Tibial artery (tissue), 4 donors: ENCODE measurements at regions not wholly inside any gene's neighbourhood (a gene's known extent, or its start where the extent isn't known, plus 50 kb on each side); places are given as distances from the start of the nearest gene placed in this dataset.

Experiments used
- DNase-seq, 2 donors: peaks; one replicate each; pipeline ENCODE4 v3.0.0-alpha.2; 2019
- H3K27ac ChIP-seq, 2 donors: fragments of 200-600 bp; sonication (generic) in 1 of 2; 1 replicate in 1 of 2; 2 replicates in 1 of 2; pipeline ENCODE4 v1.5.1; 2018 to 2019; ENCODE audit warnings: mild to moderate bottlenecking in 1 of 2
- H3K27me3 ChIP-seq, 2 donors: fragments of 200-600 bp; sonication (generic) in 1 of 2; one replicate each; pipeline versions ENCODE4 v1.5.1 to v1.6.0; 2016 to 2019
- H3K36me3 ChIP-seq, 3 donors: fragments of 200-600 bp; sonication (generic) in 2 of 3; one replicate each; pipeline ENCODE4 v1.5.1; 2016 to 2019; ENCODE audit warnings: mild to moderate bottlenecking in 2 of 3
- H3K4me1 ChIP-seq, 4 donors: fragments of 200-600 bp; sonication (generic) in 2 of 4; 1 replicate in 3 of 4; 2 replicates in 1 of 4; pipeline ENCODE4 v1.5.1; 2016 to 2019
- H3K4me3 ChIP-seq, 2 donors: fragments of 200-600 bp; sonication (generic) in 1 of 2; 1 replicate in 1 of 2; 2 replicates in 1 of 2; pipeline ENCODE4 v1.5.1; 2018 to 2019; ENCODE audit warnings: mild to moderate bottlenecking in 2 of 2
- H3K9me3 ChIP-seq, 3 donors: fragments of 200-600 bp; sonication (generic) in 1 of 3; one replicate each; pipeline ENCODE4 v1.5.1; 2016 to 2019
- CTCF ChIP-seq, 2 experiments: fragments of 200-600 bp in 1 of 2; fragments of 450-650 bp in 1 of 2; IDR thresholded peaks; one replicate each; pipeline ENCODE4 v1.5.1; 2017 to 2019; ENCODE audit warnings: antibody characterized with exemption in 2 of 2, mild to moderate bottlenecking in 1 of 2, moderate library complexity in 1 of 2
- intact Hi-C: fragments of 100-400 bp; cut with DNase I; formaldehyde crosslinking; loops from one replicate; pipeline ENCODE4 v1.15.0; 2023; ENCODE audit warnings: low total_unique reads

DNA sequence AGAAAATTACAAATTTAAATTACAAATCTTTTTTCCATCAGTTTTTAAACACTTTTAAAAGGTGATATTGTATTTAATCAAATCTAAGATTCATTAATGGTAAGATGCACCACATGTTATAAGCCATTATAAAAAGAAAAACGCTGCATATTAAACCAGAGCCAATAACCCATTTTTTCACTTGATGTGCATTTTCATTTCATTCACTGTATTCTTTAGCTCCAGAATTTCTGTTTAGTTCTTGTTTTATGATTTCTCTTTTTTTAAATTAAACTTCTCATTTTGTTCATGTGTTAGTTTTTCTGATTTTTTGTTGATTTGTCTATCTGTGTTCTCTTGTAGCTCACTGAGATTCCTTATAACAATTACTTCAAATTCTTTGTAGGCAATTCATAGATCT lies 62.4 kb upstream of the MBOAT2 start:
- Histone ChIP-seq H3K4me1 (no peaks in the 10 kb centered on the region), H3K9me3 (peaks cover 0 to 39% (median 25%) of the 10 kb centered on the region in 3 donors), H3K36me3 (no peaks in the 10 kb centered on the region), H3K4me3 (no peak overlapping the region), H3K27me3 (no peaks in the 10 kb centered on the region), H3K27ac (no peak overlapping the region)
- DNase-seq: no peak
- TF ChIP-seq CTCF (IDR thresholded peaks at IDR 0.05): no peak
- intact Hi-C loops: no loop called here

DNA sequence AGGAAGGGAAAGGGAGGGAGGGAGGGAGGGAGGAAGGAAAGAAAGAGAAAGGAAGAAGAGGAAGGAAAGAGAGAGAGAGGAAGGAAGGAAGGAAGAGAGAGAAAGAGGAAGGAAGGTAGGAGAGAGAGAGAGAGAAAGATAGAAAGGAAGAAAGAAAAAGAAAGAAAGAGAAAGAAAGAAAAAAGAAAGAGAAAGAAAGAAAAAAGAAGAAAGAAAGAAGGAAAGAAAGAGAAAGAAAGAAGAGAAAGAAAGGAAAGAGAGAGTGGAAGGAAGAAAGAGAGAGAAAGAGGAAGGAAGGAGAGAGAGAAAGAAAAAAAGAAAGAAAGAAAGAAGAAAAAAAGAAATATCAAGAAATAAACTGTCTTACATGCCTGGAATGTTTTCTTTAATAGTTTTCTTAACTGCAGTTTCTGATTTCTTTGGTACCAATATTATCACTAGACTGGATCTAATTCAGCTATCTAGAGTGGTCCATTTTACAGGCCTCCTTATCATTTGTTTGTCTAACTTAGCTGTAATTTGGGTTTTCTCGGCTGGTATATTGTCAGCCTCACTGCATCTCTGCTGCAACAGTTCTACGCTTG lies 59.6 kb upstream of the MBOAT2 start:
- TF ChIP-seq CTCF (IDR thresholded peaks at IDR 0.05): no peak
- DNase-seq: no peak
- no peak overlapping the region for H3K4me3 ChIP-seq
- intact Hi-C loops: no loop called here
- no peak overlapping the region for H3K27ac ChIP-seq
- H3K9me3 ChIP-seq: peaks cover 0 to 32% (median 23%) of the 10 kb centered on the region in 3 donors
- no peaks in the 10 kb centered on the region for H3K27me3 ChIP-seq
- H3K4me1 ChIP-seq: no peaks in the 10 kb centered on the region
- H3K36me3 ChIP-seq: no peaks in the 10 kb centered on the region

GRCh38 chr2:9060819-9061218 lies 57.3 kb upstream of the MBOAT2 start:
- no peak for DNase-seq
- Histone ChIP-seq H3K9me3 (peaks cover 0 to 16% (median 8%) of the 10 kb centered on the region in 3 donors), H3K36me3 (no peaks in the 10 kb centered on the region), H3K4me1 (no peaks in the 10 kb centered on the region), H3K27ac (no peak overlapping the region), H3K27me3 (no peaks in the 10 kb centered on the region), H3K4me3 (no peak overlapping the region)
- intact Hi-C loops: no loop called here
- no peak for TF ChIP-seq CTCF (IDR thresholded peaks at IDR 0.05)

DNA sequence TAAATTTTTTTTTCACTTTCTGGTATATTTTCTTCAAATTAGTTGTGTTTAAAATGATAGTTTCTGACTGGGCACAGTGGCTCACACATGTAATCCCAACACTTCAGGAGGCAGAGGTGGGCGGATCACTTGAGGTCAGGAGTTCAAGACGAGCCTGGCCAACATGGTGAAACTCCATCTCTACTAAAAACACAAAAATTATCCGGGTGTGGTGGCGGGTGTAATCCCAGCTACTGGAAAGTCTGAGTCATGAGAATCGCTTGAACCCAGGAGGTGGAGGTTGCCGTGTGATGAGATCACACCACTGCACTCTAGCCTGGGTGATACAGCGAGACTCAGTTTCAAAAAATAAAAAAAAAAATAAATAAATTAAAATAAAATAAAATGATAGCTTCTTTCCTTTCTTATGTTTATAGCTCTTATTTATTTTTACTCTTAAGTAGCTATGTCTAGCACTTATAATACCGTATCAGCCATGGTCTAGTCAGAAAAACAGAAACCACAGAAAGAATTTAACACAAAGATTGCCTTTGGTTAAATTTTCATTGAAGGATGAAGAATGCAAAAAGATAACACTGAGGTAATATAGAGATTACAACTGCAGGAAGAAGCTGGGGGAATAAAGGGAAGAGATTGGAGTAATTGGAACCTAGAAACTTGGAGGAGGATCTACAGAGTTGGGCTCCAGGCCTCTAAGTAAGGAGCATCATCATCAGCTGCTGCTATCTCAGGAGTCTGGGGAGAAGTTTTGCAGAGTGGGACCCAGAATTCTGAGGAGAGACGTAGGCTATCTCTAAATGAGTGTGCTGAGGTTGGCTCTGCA lies 54.7 kb upstream of the MBOAT2 start:
- H3K27ac ChIP-seq: no peak overlapping the region
- H3K27me3 ChIP-seq: no peaks in the 10 kb centered on the region
- intact Hi-C loops: no loop called here
- H3K9me3 ChIP-seq: no peaks in the 10 kb centered on the region
- TF ChIP-seq CTCF (IDR thresholded peaks at IDR 0.05): no peak
- DNase-seq: no peak
- H3K4me1 ChIP-seq: no peaks in the 10 kb centered on the region
- no peaks in the 10 kb centered on the region for H3K36me3 ChIP-seq
- H3K4me3 ChIP-seq: no peak overlapping the region

DNA sequence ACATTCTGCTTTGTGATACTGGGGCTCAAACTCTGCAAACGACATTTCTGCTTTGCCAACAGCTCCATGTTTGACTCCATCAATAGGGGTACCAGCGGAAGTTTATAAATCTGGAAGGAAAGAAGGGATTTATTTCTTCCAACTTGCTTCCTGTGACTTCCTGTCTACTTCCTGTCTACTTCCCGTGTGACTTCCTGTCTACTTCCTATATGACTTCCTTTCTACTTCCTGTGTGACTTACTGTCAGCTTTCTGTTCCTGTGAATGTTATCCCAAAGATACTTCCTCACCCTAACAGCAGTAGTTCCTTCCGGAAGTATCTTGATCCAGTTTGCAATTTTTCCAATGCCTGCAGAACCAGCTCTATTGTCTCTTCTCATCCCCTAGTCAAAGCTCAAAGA lies 52.0 kb upstream of the MBOAT2 start:
- no peak for DNase-seq
- H3K27ac ChIP-seq: no peak overlapping the region
- H3K4me3 ChIP-seq: no peak overlapping the region
- intact Hi-C loops: no loop called here
- H3K27me3 ChIP-seq: no peaks in the 10 kb centered on the region
- no peaks in the 10 kb centered on the region for H3K36me3 ChIP-seq
- H3K4me1 ChIP-seq: no peaks in the 10 kb centered on the region
- no peaks in the 10 kb centered on the region for H3K9me3 ChIP-seq
- TF ChIP-seq CTCF (IDR thresholded peaks at IDR 0.05): no peak
